Body of pancreas (tissue), 4 donors: ENCODE measurements at regions not wholly inside any gene's neighbourhood (a gene's known extent, or its start where the extent isn't known, plus 50 kb on each side); places are given as distances from the start of the nearest gene placed in this dataset.

ENCODE experiments used
- POLR2A ChIP-seq, 3 donors: fragments of 450-650 bp; IDR thresholded peaks; one replicate each; pipeline ENCODE4 v1.6.1; 2016; ENCODE audit warnings: antibody characterized with exemption in 3 of 3, mild to moderate bottlenecking in 2 of 3
- TF ChIP-seq, protein P1 (sequence below), 7 experiments: fragments of 450-650 bp in 4 of 7; fragments of 200-600 bp in 3 of 7; sonication (generic) in 3 of 7; IDR thresholded peaks; one replicate each; pipeline ENCODE4 v1.5.1; 2016 to 2019; ENCODE audit warnings: antibody characterized with exemption in 7 of 7

DNA sequence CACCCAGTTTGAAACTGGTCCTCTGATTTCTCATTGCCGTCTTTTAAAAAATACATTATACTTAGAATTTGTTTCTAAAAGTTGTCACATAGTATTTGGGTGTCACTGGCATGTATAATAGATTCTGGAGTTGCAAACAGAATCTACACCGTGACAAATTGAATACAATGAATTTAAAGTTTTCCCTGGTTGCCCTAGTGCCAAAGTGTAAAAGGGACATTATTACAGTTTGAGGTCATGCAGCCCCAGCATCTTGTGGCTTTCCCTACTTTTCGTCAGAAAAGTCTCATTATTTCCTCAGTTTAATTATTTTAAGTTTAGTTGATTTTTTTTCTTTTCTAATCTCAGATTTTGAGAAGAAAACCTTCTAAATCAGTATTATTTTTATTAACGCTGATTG lies 155.9 kb downstream of the DISP1 start:
- TF ChIP-seq, protein P1, sequence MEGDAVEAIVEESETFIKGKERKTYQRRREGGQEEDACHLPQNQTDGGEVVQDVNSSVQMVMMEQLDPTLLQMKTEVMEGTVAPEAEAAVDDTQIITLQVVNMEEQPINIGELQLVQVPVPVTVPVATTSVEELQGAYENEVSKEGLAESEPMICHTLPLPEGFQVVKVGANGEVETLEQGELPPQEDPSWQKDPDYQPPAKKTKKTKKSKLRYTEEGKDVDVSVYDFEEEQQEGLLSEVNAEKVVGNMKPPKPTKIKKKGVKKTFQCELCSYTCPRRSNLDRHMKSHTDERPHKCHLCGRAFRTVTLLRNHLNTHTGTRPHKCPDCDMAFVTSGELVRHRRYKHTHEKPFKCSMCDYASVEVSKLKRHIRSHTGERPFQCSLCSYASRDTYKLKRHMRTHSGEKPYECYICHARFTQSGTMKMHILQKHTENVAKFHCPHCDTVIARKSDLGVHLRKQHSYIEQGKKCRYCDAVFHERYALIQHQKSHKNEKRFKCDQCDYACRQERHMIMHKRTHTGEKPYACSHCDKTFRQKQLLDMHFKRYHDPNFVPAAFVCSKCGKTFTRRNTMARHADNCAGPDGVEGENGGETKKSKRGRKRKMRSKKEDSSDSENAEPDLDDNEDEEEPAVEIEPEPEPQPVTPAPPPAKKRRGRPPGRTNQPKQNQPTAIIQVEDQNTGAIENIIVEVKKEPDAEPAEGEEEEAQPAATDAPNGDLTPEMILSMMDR (IDR thresholded peaks at IDR 0.05), result no peak
- no peak for TF ChIP-seq POLR2A (IDR thresholded peaks at IDR 0.05)
